ENCODE measurements at regions not wholly inside any gene's neighbourhood (a gene's known extent, or its start where the extent isn't known, plus 50 kb on each side); places are given as distances from the start of the nearest gene placed in this dataset.

GRCh38 chr6:105739764-105740163, 336.9 kb upstream of the PREP start:
- ATAC-seq (no peak), DNase-seq (no peak)
- intact Hi-C loops (cut with DNase I) = no loop called here
- no peaks in the 10 kb centered on the region for H3K4me1 ChIP-seq
- H3K9me3 ChIP-seq = no peaks in the 10 kb centered on the region
- no peak overlapping the region for H3K27ac ChIP-seq
- H3K36me3 ChIP-seq = no peaks in the 10 kb centered on the region
- H3K4me3 ChIP-seq = no peak overlapping the region
- no peak for TF ChIP-seq CTCF (IDR thresholded peaks at IDR 0.05)
- H3K27me3 ChIP-seq (ENCODE audit: low read depth) = no peaks in the 10 kb centered on the region

DNA sequence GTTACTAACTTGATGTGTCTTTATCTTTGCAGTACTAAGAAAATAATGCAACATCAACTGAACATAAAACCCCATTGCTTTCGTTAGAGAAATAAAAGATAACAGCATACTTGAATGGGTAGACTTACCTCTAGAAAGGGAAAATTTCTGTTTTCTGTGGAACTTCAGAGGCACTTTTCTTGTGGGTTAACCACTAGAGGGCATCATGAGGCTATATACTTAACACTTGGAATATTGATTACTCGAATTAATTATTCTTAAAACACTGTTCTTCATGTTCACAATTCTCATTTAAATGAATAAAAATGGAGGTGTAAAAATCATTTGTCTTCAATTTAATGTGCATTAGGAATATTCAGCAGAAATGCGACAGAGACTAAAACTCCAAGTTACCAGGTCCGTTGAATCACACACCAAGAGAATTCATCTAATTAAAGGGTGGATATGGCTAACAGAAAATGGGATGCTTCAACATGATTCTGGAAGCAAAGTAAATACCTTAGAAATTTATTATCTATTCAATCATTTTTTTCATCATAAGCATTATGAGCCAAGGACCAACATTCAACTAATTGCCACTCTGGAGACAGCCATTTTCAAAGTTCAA, 330.8 kb upstream of the PREP start:
- no peak for ATAC-seq

GRCh38 chr6:105728995-105729394, 326.1 kb upstream of the PREP start:
- intact Hi-C loops (cut with DNase I) = no loop called here
- DNase-seq (no peak), ATAC-seq (no peak)
- no peak for TF ChIP-seq CTCF (IDR thresholded peaks at IDR 0.05)
- no peak overlapping the region for H3K27ac ChIP-seq
- no peaks in the 10 kb centered on the region for H3K9me3 ChIP-seq
- H3K4me1 ChIP-seq = no peaks in the 10 kb centered on the region
- H3K36me3 ChIP-seq = no peaks in the 10 kb centered on the region
- no peak overlapping the region for H3K4me3 ChIP-seq
- no peaks in the 10 kb centered on the region for H3K27me3 ChIP-seq (ENCODE audit: low read depth)

More for the DNA sequence above, 330.8 kb upstream of the PREP start:
- H3K9me3 ChIP-seq = no peaks in the 10 kb centered on the region
- no peak overlapping the region for H3K27ac ChIP-seq
- TF ChIP-seq CTCF (IDR thresholded peaks at IDR 0.05) = peak; percentile 67
- no peaks in the 10 kb centered on the region for H3K27me3 ChIP-seq (ENCODE audit: low read depth)
- DNase-seq = no peak
- H3K4me3 ChIP-seq = no peak overlapping the region
- H3K36me3 ChIP-seq = no peaks in the 10 kb centered on the region
- intact Hi-C loops (cut with DNase I) = no loop called here
- H3K4me1 ChIP-seq = no peaks in the 10 kb centered on the region

DNA sequence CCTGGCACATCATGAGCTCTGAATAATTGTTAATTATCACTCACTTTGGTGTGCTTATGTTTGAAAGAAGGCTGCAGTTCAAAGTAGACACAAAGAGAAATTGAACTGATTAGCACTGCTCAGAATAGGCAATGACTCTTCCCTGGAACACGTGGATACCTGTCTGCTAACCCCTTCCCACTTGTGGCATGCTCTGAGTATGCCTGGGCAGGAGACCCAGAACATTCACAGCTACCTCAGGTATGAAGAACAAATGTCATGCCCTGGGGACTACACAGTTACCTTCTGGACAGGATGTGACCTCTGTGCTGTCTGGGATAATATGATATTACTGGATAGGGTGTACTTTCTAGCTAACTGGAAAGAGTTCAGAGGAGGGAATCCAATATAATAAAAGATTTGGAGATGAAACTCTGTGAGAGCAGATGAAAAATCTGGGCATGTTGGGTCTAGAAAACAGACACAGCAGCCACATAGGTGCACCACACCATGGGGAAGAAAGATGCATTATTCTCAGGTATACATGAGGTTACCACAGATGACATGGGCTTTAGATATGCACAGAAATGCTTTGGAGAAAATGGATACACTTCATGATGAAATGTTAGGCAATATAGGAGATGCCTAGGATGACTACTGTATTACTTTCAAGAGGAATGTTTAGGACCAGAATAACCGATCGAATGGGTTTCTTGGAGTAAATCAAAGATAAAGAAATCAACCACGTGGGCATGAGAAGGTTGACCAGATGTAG, 324.2 kb upstream of the PREP start:
- ATAC-seq (no peak), DNase-seq (no peak)
- no peaks in the 10 kb centered on the region for H3K9me3 ChIP-seq

DNA sequence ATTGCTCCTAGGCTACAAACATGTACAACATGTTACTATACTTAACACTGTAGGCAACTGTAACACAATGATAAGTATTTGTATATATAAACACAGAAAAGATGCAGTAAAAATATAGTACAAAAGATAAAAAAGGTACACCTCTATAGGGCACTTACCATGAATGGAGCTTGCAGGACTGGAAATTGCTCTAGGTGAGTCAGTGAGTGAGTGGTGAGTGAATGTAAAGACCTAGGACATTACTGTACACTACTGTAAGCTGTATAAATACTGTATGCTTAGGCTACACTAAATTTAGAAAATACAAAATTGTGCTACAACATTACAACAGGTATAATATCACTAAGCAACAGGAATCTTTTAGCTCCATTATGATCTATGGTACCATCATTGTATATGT, 312.0 kb upstream of the PREP start:
- intact Hi-C loops (cut with DNase I) = no loop called here
- H3K9me3 ChIP-seq = peaks cover 5% of the 10 kb centered on the region
- H3K27me3 ChIP-seq (ENCODE audit: low read depth) = no peaks in the 10 kb centered on the region
- TF ChIP-seq CTCF (IDR thresholded peaks at IDR 0.05) = no peak
- no peak for ATAC-seq
- H3K36me3 ChIP-seq = no peaks in the 10 kb centered on the region
- H3K4me1 ChIP-seq = no peaks in the 10 kb centered on the region
- H3K27ac ChIP-seq = no peak overlapping the region
- H3K4me3 ChIP-seq = no peak overlapping the region
- no peak for DNase-seq

More for the DNA sequence above, 324.2 kb upstream of the PREP start:
- H3K36me3 ChIP-seq = no peaks in the 10 kb centered on the region
- intact Hi-C loops (cut with DNase I) = no loop called here
- H3K27ac ChIP-seq = no peak overlapping the region
- H3K4me3 ChIP-seq = no peak overlapping the region
- H3K27me3 ChIP-seq (ENCODE audit: low read depth) = no peaks in the 10 kb centered on the region
- no peaks in the 10 kb centered on the region for H3K4me1 ChIP-seq
- TF ChIP-seq CTCF (IDR thresholded peaks at IDR 0.05) = no peak

Measured in lower lobe of right lung (tissue), 2 donors.